Smooth muscle cell (in vitro differentiated cells): ENCODE measurements at regions not wholly inside any gene's neighbourhood (a gene's known extent, or its start where the extent isn't known, plus 50 kb on each side); places are given as distances from the start of the nearest gene placed in this dataset.

Source experiments
- DNase-seq: peaks from one replicate; lab custom pipeline; 2025; ENCODE audit not compliant: unreplicated experiment; lab: John Stamatoyannopoulos, UW
- H2AFZ ChIP-seq: fragments of 200-600 bp; sonication (generic); 2 replicates; pipeline ENCODE4 v1.6.0; 2016; ENCODE audit warnings: antibody characterized with exemption, low read depth, mild to moderate bottlenecking
- H3F3A ChIP-seq: fragments of 200-600 bp; sonication (generic); 2 replicates; pipeline ENCODE4 v1.6.0; 2017; ENCODE audit warnings: antibody characterized with exemption, low read depth
- H3K27ac ChIP-seq: fragments of 200-600 bp; sonication (generic); 2 replicates; pipeline ENCODE4 v1.5.1; 2016; ENCODE audit warnings: low read depth, mild to moderate bottlenecking
- H3K27me3 ChIP-seq: fragments of 200-600 bp; sonication (generic); 2 replicates; pipeline ENCODE4 v1.6.1; 2016; ENCODE audit warnings: low read depth, mild to moderate bottlenecking
- H3K36me3 ChIP-seq: fragments of 200-600 bp; sonication (generic); 2 replicates; pipeline ENCODE4 v1.5.1; 2016; ENCODE audit warnings: low read depth
- H3K4me1 ChIP-seq: fragments of 200-600 bp; sonication (generic); 2 replicates; pipeline ENCODE4 v1.5.1; 2016; ENCODE audit warnings: low read depth
- H3K4me2 ChIP-seq: fragments of 200-600 bp; sonication (generic); 2 replicates; pipeline ENCODE4 v1.6.0; 2016; ENCODE audit warnings: mild to moderate bottlenecking
- H3K4me3 ChIP-seq: fragments of 200-600 bp; sonication (generic); 2 replicates; pipeline ENCODE4 v1.5.1; 2016; ENCODE audit warnings: mild to moderate bottlenecking
- H3K79me2 ChIP-seq: fragments of 200-600 bp; sonication (generic); 2 replicates; pipeline ENCODE4 v1.6.0; 2016; ENCODE audit warnings: low read depth, mild to moderate bottlenecking
- H3K9ac ChIP-seq: fragments of 200-600 bp; sonication (generic); 2 replicates; pipeline ENCODE4 v1.6.0; 2016; ENCODE audit warnings: low read depth
- H3K9me3 ChIP-seq: fragments of 200-600 bp; sonication (generic); replicated peaks from 2 replicates; pipeline ENCODE4 v1.5.1; 2016; ENCODE audit warnings: low read depth
- H4K20me1 ChIP-seq: fragments of 200-600 bp; sonication (generic); 2 replicates; pipeline ENCODE4 v1.6.0; 2016; ENCODE audit warnings: low read depth
- CTCF ChIP-seq: fragments of 200-600 bp; sonication (generic); IDR thresholded peaks from 2 replicates; pipeline ENCODE4 v1.5.1; 2017; ENCODE audit warnings: borderline replicate concordance, mild to moderate bottlenecking, antibody characterized with exemption; ENCODE audit not compliant: insufficient read depth, poor library complexity, severe bottlenecking
- WGBS: methylation state at CpG from one replicate; pipeline ENCODE4 v1.1.7; 2016; ENCODE audit warnings: low lambda C conversion rate; 5-methylcytosine and 5-hydroxymethylcytosine counted together

GRCh38 chr18:66994790-66995189 is 390.9 kb upstream of the CDH19 start:
- no peak overlapping the region for H3K27ac ChIP-seq
- DNase-seq, result no peak
- H3K4me3 ChIP-seq, result no peak overlapping the region
- WGBS, result 87% methylated on average over 2 of the region's 2 CpGs
- no peaks in the 10 kb centered on the region for H3F3A ChIP-seq
- no peaks in the 10 kb centered on the region for H3K27me3 ChIP-seq
- H2AFZ ChIP-seq, result no peak overlapping the region
- no peak overlapping the region for H3K9ac ChIP-seq
- no peaks in the 10 kb centered on the region for H3K9me3 ChIP-seq
- no peaks in the 10 kb centered on the region for H3K36me3 ChIP-seq
- no peaks in the 10 kb centered on the region for H3K79me2 ChIP-seq
- no peak for TF ChIP-seq CTCF
- H3K4me1 ChIP-seq, result no peaks in the 10 kb centered on the region
- no peaks in the 10 kb centered on the region for H4K20me1 ChIP-seq
- no peak overlapping the region for H3K4me2 ChIP-seq

- Histone ChIP-seq H3K4me3 (no peak overlapping the region), H2AFZ (no peak overlapping the region), H3K27me3 (no peaks in the 10 kb centered on the region), H4K20me1 (no peaks in the 10 kb centered on the region), H3K27ac (no peak overlapping the region), H3K9ac (no peak overlapping the region), H3K79me2 (no peaks in the 10 kb centered on the region), H3K9me3 (no peaks in the 10 kb centered on the region), H3K4me1 (no peaks in the 10 kb centered on the region), H3K4me2 (no peak overlapping the region), H3F3A (no peaks in the 10 kb centered on the region), H3K36me3 (no peaks in the 10 kb centered on the region)
- no peak for TF ChIP-seq CTCF
- DNase-seq, result no peak
Measured at GRCh38 chr18:66993492-66993891, 389.6 kb upstream of the CDH19 start.

- no peak overlapping the region for H3K27ac ChIP-seq
- H3K79me2 ChIP-seq, result no peaks in the 10 kb centered on the region
- H3K4me2 ChIP-seq, result no peak overlapping the region
- H3K9me3 ChIP-seq, result no peaks in the 10 kb centered on the region
- no peaks in the 10 kb centered on the region for H3K36me3 ChIP-seq
- TF ChIP-seq CTCF, result no peak
- H3K4me1 ChIP-seq, result no peaks in the 10 kb centered on the region
- H3F3A ChIP-seq, result no peaks in the 10 kb centered on the region
- H2AFZ ChIP-seq, result no peak overlapping the region
- H3K9ac ChIP-seq, result no peak overlapping the region
- H4K20me1 ChIP-seq, result no peaks in the 10 kb centered on the region
- no peaks in the 10 kb centered on the region for H3K27me3 ChIP-seq
- H3K4me3 ChIP-seq, result no peak overlapping the region
- DNase-seq, result no peak
- WGBS, result 94% methylated on average over 6 of the region's 6 CpGs
Measured at GRCh38 chr18:66990909-66991308, 387.0 kb upstream of the CDH19 start.

- H3K4me2 ChIP-seq, result no peak overlapping the region
- no peaks in the 10 kb centered on the region for H3F3A ChIP-seq
- no peaks in the 10 kb centered on the region for H3K9me3 ChIP-seq
- H3K27ac ChIP-seq, result no peak overlapping the region
- H3K4me3 ChIP-seq, result no peak overlapping the region
- H3K9ac ChIP-seq, result no peak overlapping the region
- no peaks in the 10 kb centered on the region for H4K20me1 ChIP-seq
- no peaks in the 10 kb centered on the region for H3K79me2 ChIP-seq
- H3K36me3 ChIP-seq, result no peaks in the 10 kb centered on the region
- TF ChIP-seq CTCF, result no peak
- H2AFZ ChIP-seq, result no peak overlapping the region
- no peak for DNase-seq
- H3K27me3 ChIP-seq, result no peaks in the 10 kb centered on the region
- H3K4me1 ChIP-seq, result no peaks in the 10 kb centered on the region
Measured at GRCh38 chr18:66979009-66979408, 375.1 kb upstream of the CDH19 start.
